SK-N-SH treated with all-trans-retinoic acid at 6 μM for 48 hours (cell line): ENCODE measurements at regions not wholly inside any gene's neighbourhood (a gene's known extent, or its start where the extent isn't known, plus 50 kb on each side); places are given as distances from the start of the nearest gene placed in this dataset.

ENCODE experiments used
- ATAC-seq: fragments of 200-7000 bp; cut with Tn5 transposase; 3 replicates; pipeline ENCODE4 v1.9.1; 2020; ENCODE audit warnings: mild to moderate bottlenecking, moderate library complexity
- BACH2 ChIP-seq: fragments of 250-450 bp; sonication (Bioruptor Pico); IDR thresholded peaks from 2 replicates; pipeline ENCODE4 v1.9.0; 2021; ENCODE audit warnings: mild to moderate bottlenecking, borderline replicate concordance
- CSDC2 ChIP-seq: fragments of 250-450 bp; sonication (Bioruptor Pico); IDR thresholded peaks from 2 replicates; pipeline ENCODE4 v1.5.0; 2020; ENCODE audit warnings: mild to moderate bottlenecking, moderate library complexity
- CSRNP3 ChIP-seq: fragments of 250-450 bp; sonication (Bioruptor Pico); IDR thresholded peaks from 2 replicates; pipeline ENCODE4 v1.5.1; 2021; ENCODE audit warnings: mild to moderate bottlenecking, moderate library complexity
- ESRRG ChIP-seq: fragments of 250-450 bp; sonication (Bioruptor Pico); IDR thresholded peaks from 2 replicates; pipeline ENCODE4 v1.6.1; 2021; ENCODE audit warnings: mild to moderate bottlenecking
- GLIS3 ChIP-seq: fragments of 250-450 bp; sonication (Bioruptor Pico); IDR thresholded peaks from 2 replicates; pipeline ENCODE4 v1.5.0; 2020; ENCODE audit warnings: mild to moderate bottlenecking, moderate library complexity
- PATZ1 ChIP-seq: fragments of 250-450 bp; sonication (Bioruptor Pico); IDR thresholded peaks from 2 replicates; pipeline ENCODE4 v1.8.0; 2020; ENCODE audit warnings: mild to moderate bottlenecking, moderate library complexity, borderline replicate concordance
- PPARA ChIP-seq: fragments of 250-450 bp; sonication (Bioruptor Pico); IDR thresholded peaks from 2 replicates; pipeline ENCODE4 v1.5.0; 2020; ENCODE audit warnings: mild to moderate bottlenecking, borderline replicate concordance
- SNAI2 ChIP-seq: fragments of 250-450 bp; sonication (Bioruptor Pico); IDR thresholded peaks from 2 replicates; pipeline ENCODE4 v1.5.0; 2020; ENCODE audit warnings: mild to moderate bottlenecking, moderate library complexity
- TCF4 ChIP-seq: fragments of 250-450 bp; sonication (Bioruptor Pico); IDR thresholded peaks from 2 replicates; pipeline ENCODE4 v1.8.0; 2021; ENCODE audit warnings: mild to moderate bottlenecking, moderate library complexity, borderline replicate concordance
- TSHZ2 ChIP-seq: fragments of 250-450 bp; sonication (Bioruptor Pico); IDR thresholded peaks from 2 replicates; pipeline ENCODE4 v1.5.0; 2020; ENCODE audit warnings: mild to moderate bottlenecking, moderate library complexity
- ZFP3 ChIP-seq: fragments of 250-450 bp; sonication (Bioruptor Pico); IDR thresholded peaks from 2 replicates; pipeline ENCODE4 v1.5.0; 2020; ENCODE audit warnings: mild to moderate bottlenecking, moderate library complexity
- ZNF70 ChIP-seq: fragments of 450-650 bp; formaldehyde crosslinking; IDR thresholded peaks from 2 replicates; pipeline ENCODE4 v1.5.0; 2020; ENCODE audit warnings: mild to moderate bottlenecking, moderate library complexity
- ZNF8 ChIP-seq: fragments of 450-650 bp; formaldehyde crosslinking; IDR thresholded peaks from 2 replicates; pipeline ENCODE4 v1.5.0; 2020; ENCODE audit warnings: mild to moderate bottlenecking, moderate library complexity
- TF ChIP-seq, protein P1 (sequence below): fragments of 250-450 bp; sonication (Bioruptor Pico); IDR thresholded peaks from 2 replicates; pipeline ENCODE4 v1.8.0; 2021; ENCODE audit warnings: low read depth, mild to moderate bottlenecking, moderate library complexity, borderline replicate concordance
- TF ChIP-seq, protein P2 (sequence below): fragments of 250-450 bp; sonication (Bioruptor Pico); IDR thresholded peaks from 2 replicates; pipeline ENCODE4 v1.5.1; 2020; ENCODE audit warnings: low read depth, mild to moderate bottlenecking, moderate library complexity

GRCh38 chr4:63529581-63530337 is 879.5 kb downstream of the TECRL start (continued):
- no peak for TF ChIP-seq PATZ1 (CRISPR knock-in tag)
- TF ChIP-seq, protein P1, sequence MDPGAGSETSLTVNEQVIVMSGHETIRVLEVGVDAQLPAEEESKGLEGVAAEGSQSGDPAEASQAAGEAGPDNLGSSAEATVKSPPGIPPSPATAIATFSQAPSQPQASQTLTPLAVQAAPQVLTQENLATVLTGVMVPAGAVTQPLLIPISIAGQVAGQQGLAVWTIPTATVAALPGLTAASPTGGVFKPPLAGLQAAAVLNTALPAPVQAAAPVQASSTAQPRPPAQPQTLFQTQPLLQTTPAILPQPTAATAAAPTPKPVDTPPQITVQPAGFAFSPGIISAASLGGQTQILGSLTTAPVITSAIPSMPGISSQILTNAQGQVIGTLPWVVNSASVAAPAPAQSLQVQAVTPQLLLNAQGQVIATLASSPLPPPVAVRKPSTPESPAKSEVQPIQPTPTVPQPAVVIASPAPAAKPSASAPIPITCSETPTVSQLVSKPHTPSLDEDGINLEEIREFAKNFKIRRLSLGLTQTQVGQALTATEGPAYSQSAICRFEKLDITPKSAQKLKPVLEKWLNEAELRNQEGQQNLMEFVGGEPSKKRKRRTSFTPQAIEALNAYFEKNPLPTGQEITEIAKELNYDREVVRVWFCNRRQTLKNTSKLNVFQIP (CRISPR knock-in tag): no peak

- TF ChIP-seq SNAI2 (CRISPR knock-in tag) (no peak), CSRNP3 (CRISPR knock-in tag) (no peak), ESRRG (CRISPR knock-in tag) (no peak), TSHZ2 (no peak), BACH2 (CRISPR knock-in tag) (no peak), PATZ1 (CRISPR knock-in tag) (no peak), ZFP3 (CRISPR knock-in tag) (no peak), ZNF8 (CRISPR knock-in tag) (no peak)
- TF ChIP-seq, all 23 proteins: peak for 0
- ATAC-seq: no peak
Measured at GRCh38 chr4:63528256-63528991, 880.8 kb downstream of the TECRL start.

- no peak for ATAC-seq
- TF ChIP-seq TCF4 (CRISPR knock-in tag): no peak
- no peak for TF ChIP-seq PPARA (CRISPR knock-in tag)
- no peak for TF ChIP-seq BACH2 (CRISPR knock-in tag)
- no peak for TF ChIP-seq TSHZ2
- TF ChIP-seq ZNF70 (CRISPR knock-in tag): no peak
- TF ChIP-seq, protein P1 (CRISPR knock-in tag): no peak
- TF ChIP-seq GLIS3 (CRISPR knock-in tag): no peak
- TF ChIP-seq ESRRG (CRISPR knock-in tag): no peak
- no peak for TF ChIP-seq ZNF8 (CRISPR knock-in tag)
- TF ChIP-seq PATZ1 (CRISPR knock-in tag): no peak
- no peak for TF ChIP-seq CSDC2
- no peak for TF ChIP-seq SNAI2 (CRISPR knock-in tag)
- TF ChIP-seq, protein P2, sequence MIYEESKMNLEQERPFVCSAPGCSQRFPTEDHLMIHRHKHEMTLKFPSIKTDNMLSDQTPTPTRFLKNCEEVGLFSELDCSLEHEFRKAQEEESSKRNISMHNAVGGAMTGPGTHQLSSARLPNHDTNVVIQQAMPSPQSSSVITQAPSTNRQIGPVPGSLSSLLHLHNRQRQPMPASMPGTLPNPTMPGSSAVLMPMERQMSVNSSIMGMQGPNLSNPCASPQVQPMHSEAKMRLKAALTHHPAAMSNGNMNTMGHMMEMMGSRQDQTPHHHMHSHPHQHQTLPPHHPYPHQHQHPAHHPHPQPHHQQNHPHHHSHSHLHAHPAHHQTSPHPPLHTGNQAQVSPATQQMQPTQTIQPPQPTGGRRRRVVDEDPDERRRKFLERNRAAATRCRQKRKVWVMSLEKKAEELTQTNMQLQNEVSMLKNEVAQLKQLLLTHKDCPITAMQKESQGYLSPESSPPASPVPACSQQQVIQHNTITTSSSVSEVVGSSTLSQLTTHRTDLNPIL: no peak
Measured at GRCh38 chr4:63526251-63526650, 883.0 kb downstream of the TECRL start.
